WTC11 (cell line): ENCODE measurements at regions not wholly inside any gene's neighbourhood (a gene's known extent, or its start where the extent isn't known, plus 50 kb on each side); places are given as distances from the start of the nearest gene placed in this dataset.

ENCODE experiments used
- ATAC-seq: fragments of 200-7000 bp; cut with Tn5 transposase; 2 replicates; pipeline ENCODE4 v1.10.0; 2021; ENCODE audit warnings: mild to moderate bottlenecking, moderate library complexity
- CTCF ChIA-PET: fragments of 300-600 bp; sonication (Branson Sonifier 250); formaldehyde crosslinking; loops from one replicate; lab custom pipeline; 2021; ENCODE audit warnings: antibody characterized with exemption; lab: Charles Lee
- POLR2A ChIA-PET: fragments of 350-600 bp; sonication (Branson Sonifier 250); formaldehyde crosslinking; loops from one replicate; lab custom pipeline; 2021; ENCODE audit warnings: antibody characterized with exemption; lab: Charles Lee
- DNase-seq: peaks from one replicate; pipeline ENCODE4 v3.0.0; 2021; ENCODE audit warnings: low spot score
- H3K27ac Mint-ChIP-seq: 2 replicates; pipeline ENCODE4 v1.8.0; 2021; ENCODE audit warnings: mixed read lengths
- H3K27me3 Mint-ChIP-seq: 2 replicates; pipeline ENCODE4 v1.8.0; 2021; ENCODE audit warnings: low read depth, mild to moderate bottlenecking, moderate library complexity, mixed read lengths
- H3K36me3 Mint-ChIP-seq: 2 replicates; pipeline ENCODE4 v1.8.0; 2021; ENCODE audit warnings: mixed read lengths
- H3K4me1 Mint-ChIP-seq: 2 replicates; pipeline ENCODE4 v1.8.0; 2022; ENCODE audit warnings: mixed read lengths
- H3K4me3 Mint-ChIP-seq: 2 replicates; pipeline ENCODE4 v1.8.0; 2021; ENCODE audit warnings: mild to moderate bottlenecking, moderate library complexity, mixed read lengths
- H3K9me3 Mint-ChIP-seq: 2 replicates; pipeline ENCODE4 v1.8.0; 2021; ENCODE audit warnings: mixed read lengths
- ATF1 ChIP-seq: sonication (generic); formaldehyde crosslinking; IDR thresholded peaks from 2 replicates; pipeline ENCODE4 v1.8.1; 2023; ENCODE audit warnings: mild to moderate bottlenecking, moderate library complexity, missing genetic modification reagents
- CDX4 ChIP-seq: fragments of 250-450 bp; sonication (Bioruptor Pico); IDR thresholded peaks from 2 replicates; pipeline ENCODE4 v1.9.0; 2021; ENCODE audit warnings: moderate library complexity, mild to moderate bottlenecking, inconsistent platforms, borderline replicate concordance
- E2F4 ChIP-seq: sonication (generic); formaldehyde crosslinking; IDR thresholded peaks from 2 replicates; pipeline ENCODE4 v1.8.1; 2022; ENCODE audit warnings: low read depth, mild to moderate bottlenecking, moderate library complexity, missing genetic modification reagents, borderline replicate concordance
- EMX1 ChIP-seq: fragments of 250-450 bp; sonication (Bioruptor Pico); IDR thresholded peaks from 2 replicates; pipeline ENCODE4 v1.8.0; 2021; ENCODE audit warnings: mild to moderate bottlenecking
- ESRRA ChIP-seq: sonication (generic); formaldehyde crosslinking; IDR thresholded peaks from 2 replicates; pipeline ENCODE4 v1.8.1; 2022; ENCODE audit warnings: mild to moderate bottlenecking, missing genetic modification reagents, borderline replicate concordance
- ETV6 ChIP-seq: sonication (generic); formaldehyde crosslinking; IDR thresholded peaks from 2 replicates; pipeline ENCODE4 v1.8.1; 2022; ENCODE audit warnings: mild to moderate bottlenecking, missing genetic modification reagents
- KAT7 ChIP-seq: sonication (generic); formaldehyde crosslinking; IDR thresholded peaks from 2 replicates; pipeline ENCODE4 v1.8.1; 2023; ENCODE audit warnings: missing genetic modification reagents, mild to moderate bottlenecking, borderline replicate concordance
- MAX ChIP-seq: sonication (generic); formaldehyde crosslinking; IDR thresholded peaks from 2 replicates; pipeline ENCODE4 v1.8.0; 2022; ENCODE audit warnings: mild to moderate bottlenecking, missing genetic modification reagents
- NR3C1 ChIP-seq: sonication (generic); formaldehyde crosslinking; conservative IDR thresholded peaks from 2 replicates; pipeline ENCODE4 v1.8.1; 2023; ENCODE audit warnings: low read depth, mild to moderate bottlenecking, missing genetic modification reagents
- OVOL2 ChIP-seq: fragments of 250-450 bp; sonication (Bioruptor Pico); IDR thresholded peaks from 2 replicates; pipeline ENCODE4 v1.9.0; 2021; ENCODE audit warnings: mild to moderate bottlenecking, borderline replicate concordance
- PRRX2 ChIP-seq: fragments of 250-450 bp; sonication (Bioruptor Pico); IDR thresholded peaks from 2 replicates; pipeline ENCODE4 v1.8.0; 2021; ENCODE audit warnings: mild to moderate bottlenecking
- RORB ChIP-seq: fragments of 250-450 bp; sonication (Bioruptor Pico); IDR thresholded peaks from 2 replicates; pipeline ENCODE4 v1.9.0; 2021; ENCODE audit warnings: mild to moderate bottlenecking
- ZNF121 ChIP-seq: sonication (generic); formaldehyde crosslinking; IDR thresholded peaks from 2 replicates; pipeline ENCODE4 v1.8.0; 2023; ENCODE audit warnings: missing genetic modification reagents
- ZNF138 ChIP-seq: sonication (generic); formaldehyde crosslinking; conservative IDR thresholded peaks from 2 replicates; pipeline ENCODE4 v1.8.1; 2022; ENCODE audit warnings: mild to moderate bottlenecking, moderate library complexity, missing genetic modification reagents
- ZNF263 ChIP-seq: sonication (generic); formaldehyde crosslinking; IDR thresholded peaks from 2 replicates; pipeline ENCODE4 v1.8.1; 2022; ENCODE audit warnings: low read depth, mild to moderate bottlenecking, moderate library complexity, missing genetic modification reagents
- ZNF512 ChIP-seq: sonication (generic); formaldehyde crosslinking; IDR thresholded peaks from 2 replicates; pipeline ENCODE4 v1.8.1; 2022; ENCODE audit warnings: missing genetic modification reagents, borderline replicate concordance
- ZNF671 ChIP-seq: fragments of 250-450 bp; sonication (Bioruptor Pico); IDR thresholded peaks from 2 replicates; pipeline ENCODE4 v1.8.0; 2021; ENCODE audit warnings: mild to moderate bottlenecking
- TF ChIP-seq, protein P1 (sequence below): sonication (generic); formaldehyde crosslinking; IDR thresholded peaks from 2 replicates; pipeline ENCODE4 v1.8.1; 2022; ENCODE audit warnings: mild to moderate bottlenecking, moderate library complexity, missing genetic modification reagents
- TF ChIP-seq, protein P2 (sequence below): fragments of 250-450 bp; sonication (Bioruptor Pico); IDR thresholded peaks from 2 replicates; pipeline ENCODE4 v1.9.0; 2021; ENCODE audit warnings: mild to moderate bottlenecking

DNA sequence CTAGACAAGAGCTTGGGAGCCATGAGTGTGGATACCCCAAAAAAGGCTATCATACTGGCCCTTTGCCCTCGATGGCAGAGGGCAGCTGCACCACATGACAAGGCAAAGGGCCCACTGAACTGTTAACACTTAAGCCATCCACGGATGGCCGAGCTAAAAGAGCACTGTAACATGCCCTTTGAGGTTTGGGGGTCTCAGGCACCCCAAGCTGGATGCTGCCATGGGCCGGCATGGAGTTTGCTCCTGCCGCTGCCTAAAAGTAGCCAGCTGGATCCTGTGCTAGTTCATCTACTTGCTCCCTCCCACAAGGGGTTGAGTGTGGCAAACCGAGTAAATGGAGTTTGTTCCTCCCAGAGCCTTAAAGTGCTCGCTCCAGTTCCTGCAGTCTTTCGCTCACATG lies 383.2 kb upstream of the LRRC4C start:
- H3K4me3 Mint-ChIP-seq: no peak overlapping the region
- no peak overlapping the region for H3K27ac Mint-ChIP-seq
- TF ChIP-seq CDX4 (CRISPR knock-in tag) (no peak), ATF1 (CRISPR knock-in tag) (no peak), NR3C1 (CRISPR knock-in tag) (no peak), ZNF121 (CRISPR knock-in tag) (no peak)
- TF ChIP-seq, protein P1, sequence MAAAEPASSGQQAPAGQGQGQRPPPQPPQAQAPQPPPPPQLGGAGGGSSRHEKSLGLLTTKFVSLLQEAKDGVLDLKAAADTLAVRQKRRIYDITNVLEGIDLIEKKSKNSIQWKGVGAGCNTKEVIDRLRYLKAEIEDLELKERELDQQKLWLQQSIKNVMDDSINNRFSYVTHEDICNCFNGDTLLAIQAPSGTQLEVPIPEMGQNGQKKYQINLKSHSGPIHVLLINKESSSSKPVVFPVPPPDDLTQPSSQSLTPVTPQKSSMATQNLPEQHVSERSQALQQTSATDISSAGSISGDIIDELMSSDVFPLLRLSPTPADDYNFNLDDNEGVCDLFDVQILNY (CRISPR knock-in tag): no peak
- no peak for DNase-seq
- peaks cover 35% of the 10 kb centered on the region for H3K9me3 Mint-ChIP-seq
- H3K4me1 Mint-ChIP-seq: no peaks in the 10 kb centered on the region
- H3K27me3 Mint-ChIP-seq: no peaks in the 10 kb centered on the region
- H3K36me3 Mint-ChIP-seq: peaks cover 13% of the 10 kb centered on the region
- ATAC-seq: no peak
- ChIA-PET CTCF (no interaction called here), POLR2A (no interaction called here)

DNA sequence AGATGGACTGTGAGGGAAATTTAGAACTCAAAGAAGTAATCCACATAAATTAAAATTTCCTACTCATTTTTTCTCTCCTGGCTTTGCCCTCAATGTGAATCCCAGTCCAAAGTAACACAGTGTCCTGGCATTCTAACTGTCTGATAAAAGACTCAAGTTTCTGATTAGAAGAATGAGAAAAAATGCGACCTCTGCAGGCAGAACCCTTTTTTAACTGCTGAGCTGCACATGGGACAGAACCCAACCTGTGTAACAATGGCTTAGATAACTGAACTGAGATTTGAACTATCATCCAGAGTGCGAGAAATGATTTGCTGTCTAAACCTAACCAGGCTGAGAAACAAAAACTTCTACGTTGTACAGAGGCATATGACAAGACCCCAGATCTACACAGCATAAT lies 385.6 kb upstream of the LRRC4C start:
- H3K36me3 Mint-ChIP-seq: peaks cover 13% of the 10 kb centered on the region
- ChIA-PET CTCF (interaction anchor here (0.6 to 1.3 kb wide), 6 partner anchors 8 to 126 kb away, joined by 3 to 5 read pairs (median 3); no protein-coding TSS in a partner anchor), POLR2A (no interaction called here)
- H3K4me1 Mint-ChIP-seq: no peaks in the 10 kb centered on the region
- H3K9me3 Mint-ChIP-seq: peaks cover 24% of the 10 kb centered on the region
- no peak for TF ChIP-seq ZNF512 (CRISPR knock-in tag)
- no peak for TF ChIP-seq EMX1 (CRISPR knock-in tag)
- TF ChIP-seq MAX (CRISPR knock-in tag): no peak
- TF ChIP-seq ESRRA (CRISPR knock-in tag): no peak
- no peak for TF ChIP-seq KAT7 (CRISPR knock-in tag)
- TF ChIP-seq ZNF263 (CRISPR knock-in tag): no peak
- TF ChIP-seq ETV6 (CRISPR knock-in tag): no peak
- TF ChIP-seq PRRX2 (CRISPR knock-in tag): no peak
- no peak for TF ChIP-seq RORB (CRISPR knock-in tag)
- TF ChIP-seq ZNF138: no peak
- no peak for TF ChIP-seq E2F4
- TF ChIP-seq, protein P2, sequence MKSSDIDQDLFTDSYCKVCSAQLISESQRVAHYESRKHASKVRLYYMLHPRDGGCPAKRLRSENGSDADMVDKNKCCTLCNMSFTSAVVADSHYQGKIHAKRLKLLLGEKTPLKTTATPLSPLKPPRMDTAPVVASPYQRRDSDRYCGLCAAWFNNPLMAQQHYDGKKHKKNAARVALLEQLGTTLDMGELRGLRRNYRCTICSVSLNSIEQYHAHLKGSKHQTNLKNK (CRISPR knock-in tag): no peak
- TF ChIP-seq OVOL2 (CRISPR knock-in tag): no peak
- TF ChIP-seq, protein P1 (CRISPR knock-in tag): no peak
- no peak for TF ChIP-seq ZNF671 (CRISPR knock-in tag)
- DNase-seq (no peak), ATAC-seq (0 out of 2 replicates have a peak, but pooled peaks have one; percentile 46)
- no peaks in the 10 kb centered on the region for H3K27me3 Mint-ChIP-seq
- H3K27ac Mint-ChIP-seq: no peak overlapping the region
- no peak overlapping the region for H3K4me3 Mint-ChIP-seq
